PC-9 (cell line): ENCODE measurements at regions not wholly inside any gene's neighbourhood (a gene's known extent, or its start where the extent isn't known, plus 50 kb on each side); places are given as distances from the start of the nearest gene placed in this dataset.

Experiments used
- BruUV-seq: library from RNA; stranded (reverse); fragments of 400-500 nt; replicated peaks from 2 replicates; lab custom pipeline; 2021; lab: Mats Ljungman, UMichigan
- CTCF ChIA-PET: fragments of 300-600 bp; sonication (Branson Sonifier 250); formaldehyde crosslinking; loops from one replicate; lab custom pipeline; 2022; ENCODE audit warnings: antibody characterized with exemption; lab: Charles Lee
- POLR2A ChIA-PET: fragments of 300-600 bp; sonication (Branson Sonifier 250); formaldehyde crosslinking; loops from one replicate; lab custom pipeline; 2022; ENCODE audit warnings: antibody characterized with exemption; ENCODE audit not compliant: unreplicated experiment; lab: Charles Lee
- DNase-seq, 2 experiments: peaks; one replicate each; pipeline versions ENCODE4 v3.0.0 to v3.0.0-alpha.2; 2015 to 2022; ENCODE audit warnings: mixed read lengths in 1 of 2
- H2AFZ ChIP-seq: fragments of 200-600 bp; sonication (generic); 2 replicates; pipeline ENCODE4 v1.8.1; 2017; ENCODE audit warnings: antibody characterized with exemption
- H3F3A ChIP-seq: fragments of 200-600 bp; sonication (generic); 2 replicates; pipeline ENCODE4 v1.8.1; 2017; ENCODE audit warnings: antibody characterized with exemption, mild to moderate bottlenecking, low read depth; ENCODE audit not compliant: insufficient read depth
- H3K27ac ChIP-seq: fragments of 200-600 bp; sonication (generic); 2 replicates; pipeline ENCODE4 v1.6.1; 2016; ENCODE audit warnings: mixed run types
- H3K27me3 ChIP-seq: fragments of 200-600 bp; sonication (generic); 2 replicates; pipeline ENCODE4 v1.6.1; 2016; ENCODE audit warnings: low read depth, mixed run types; ENCODE audit not compliant: insufficient read depth
- H3K36me3 ChIP-seq: fragments of 200-600 bp; sonication (generic); 2 replicates; pipeline ENCODE4 v1.6.1; 2016; ENCODE audit warnings: low read depth, mixed run types
- H3K4me1 ChIP-seq: fragments of 200-600 bp; sonication (generic); replicated peaks from 2 replicates; pipeline ENCODE4 v1.6.1; 2016; ENCODE audit warnings: mixed run types; ENCODE audit not compliant: insufficient read depth
- H3K4me2 ChIP-seq: fragments of 200-600 bp; sonication (generic); 2 replicates; pipeline ENCODE4 v1.6.1; 2017; ENCODE audit warnings: mixed run types
- H3K4me3 ChIP-seq: fragments of 200-600 bp; sonication (generic); 2 replicates; pipeline ENCODE4 v1.6.1; 2016; ENCODE audit warnings: mixed run types
- H3K79me2 ChIP-seq: fragments of 200-600 bp; sonication (generic); 2 replicates; pipeline ENCODE4 v1.6.1; 2017; ENCODE audit warnings: low read depth, mixed run types
- H3K9me2 ChIP-seq: fragments of 200-600 bp; sonication (generic); 2 replicates; pipeline ENCODE4 v1.8.1; 2017; ENCODE audit warnings: mild to moderate bottlenecking; ENCODE audit not compliant: insufficient read depth
- H3K9me3 ChIP-seq: fragments of 200-600 bp; sonication (generic); 2 replicates; pipeline ENCODE4 v1.8.1; 2016; ENCODE audit warnings: low read depth; ENCODE audit not compliant: insufficient read depth
- H4K20me1 ChIP-seq: fragments of 200-600 bp; sonication (generic); 2 replicates; pipeline ENCODE4 v1.8.1; 2017; ENCODE audit not compliant: insufficient read depth
- EZH2 ChIP-seq: fragments of 200-600 bp; sonication (generic); IDR thresholded peaks from 2 replicates; pipeline ENCODE4 v1.8.0; 2017; ENCODE audit warnings: antibody characterized with exemption, low read depth
- intact Hi-C: fragments of 100-400 bp; cut with micrococcal nuclease; formaldehyde crosslinking; loops from one replicate; pipeline ENCODE4 v1.10.0; 2022; ENCODE audit not compliant: unreplicated experiment
- TF ChIP-seq, protein P1 (sequence below): fragments of 200-600 bp; sonication (generic); conservative IDR thresholded peaks from 2 replicates; pipeline ENCODE4 v1.6.1; 2017; ENCODE audit warnings: mixed run types, antibody characterized with exemption, mild to moderate bottlenecking, moderate library complexity

- CTCF ChIA-PET = no interaction called here
Observed at GRCh38 chr6:119521251-119521650, 171.7 kb upstream of the MAN1A1 start.

DNA sequence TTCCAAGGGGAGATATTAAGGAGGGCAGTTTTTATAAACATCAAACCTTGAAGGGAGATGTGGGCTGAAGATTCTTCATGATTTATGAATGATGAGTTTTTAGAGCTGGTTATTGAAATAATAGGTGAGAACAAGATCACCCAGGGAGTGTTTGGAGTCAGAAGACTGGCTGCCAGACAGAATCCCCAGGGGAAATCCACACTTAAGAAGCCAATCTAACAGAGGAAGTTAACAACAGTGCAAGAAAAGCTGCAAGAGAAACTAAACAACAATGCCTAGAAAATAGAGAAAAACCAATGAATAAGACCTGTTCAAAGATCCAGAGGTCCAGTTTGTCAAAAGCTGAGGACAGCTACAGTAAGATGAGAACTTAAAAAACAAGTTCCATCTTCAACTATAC, 167.9 kb upstream of the MAN1A1 start:
- H3K27me3 ChIP-seq = no peaks in the 10 kb centered on the region
- no peak for DNase-seq
- BruUV-seq = no TSS peak
- H3K27ac ChIP-seq = no peak overlapping the region
- H3K4me2 ChIP-seq = no peak overlapping the region
- no peaks in the 10 kb centered on the region for H3K36me3 ChIP-seq
- CTCF ChIA-PET = no interaction called here
- no peak overlapping the region for H2AFZ ChIP-seq
- no peaks in the 10 kb centered on the region for H3F3A ChIP-seq
- no peaks in the 10 kb centered on the region for H4K20me1 ChIP-seq
- POLR2A ChIA-PET = no interaction called here
- H3K79me2 ChIP-seq = no peaks in the 10 kb centered on the region
- no peaks in the 10 kb centered on the region; the same call in 1 of the 2 replicates for H3K9me2 ChIP-seq
- no peak overlapping the region for H3K4me3 ChIP-seq
- TF ChIP-seq, protein P1, sequence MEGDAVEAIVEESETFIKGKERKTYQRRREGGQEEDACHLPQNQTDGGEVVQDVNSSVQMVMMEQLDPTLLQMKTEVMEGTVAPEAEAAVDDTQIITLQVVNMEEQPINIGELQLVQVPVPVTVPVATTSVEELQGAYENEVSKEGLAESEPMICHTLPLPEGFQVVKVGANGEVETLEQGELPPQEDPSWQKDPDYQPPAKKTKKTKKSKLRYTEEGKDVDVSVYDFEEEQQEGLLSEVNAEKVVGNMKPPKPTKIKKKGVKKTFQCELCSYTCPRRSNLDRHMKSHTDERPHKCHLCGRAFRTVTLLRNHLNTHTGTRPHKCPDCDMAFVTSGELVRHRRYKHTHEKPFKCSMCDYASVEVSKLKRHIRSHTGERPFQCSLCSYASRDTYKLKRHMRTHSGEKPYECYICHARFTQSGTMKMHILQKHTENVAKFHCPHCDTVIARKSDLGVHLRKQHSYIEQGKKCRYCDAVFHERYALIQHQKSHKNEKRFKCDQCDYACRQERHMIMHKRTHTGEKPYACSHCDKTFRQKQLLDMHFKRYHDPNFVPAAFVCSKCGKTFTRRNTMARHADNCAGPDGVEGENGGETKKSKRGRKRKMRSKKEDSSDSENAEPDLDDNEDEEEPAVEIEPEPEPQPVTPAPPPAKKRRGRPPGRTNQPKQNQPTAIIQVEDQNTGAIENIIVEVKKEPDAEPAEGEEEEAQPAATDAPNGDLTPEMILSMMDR = no peak
- TF ChIP-seq EZH2 = no peak
- no peaks in the 10 kb centered on the region for H3K9me3 ChIP-seq
- no peaks in the 10 kb centered on the region for H3K4me1 ChIP-seq
- intact Hi-C loops = no loop called here

More at GRCh38 chr6:119521251-119521650, 171.7 kb upstream of the MAN1A1 start:
- DNase-seq = no peak
- POLR2A ChIA-PET = interaction anchor here (0.7 kb wide), 1 partner anchor 64 kb away, joined by 7 read pairs; no protein-coding TSS in a partner anchor
- Histone ChIP-seq H3K9me2 (no peaks in the 10 kb centered on the region), H3K4me3 (no peak overlapping the region), H2AFZ (no peak overlapping the region), H3K79me2 (no peaks in the 10 kb centered on the region), H3K4me2 (no peak overlapping the region), H3K4me1 (no peaks in the 10 kb centered on the region), H3K27ac (no peak overlapping the region), H3K27me3 (no peaks in the 10 kb centered on the region), H4K20me1 (no peaks in the 10 kb centered on the region), H3K9me3 (no peaks in the 10 kb centered on the region), H3K36me3 (no peaks in the 10 kb centered on the region), H3F3A (no peaks in the 10 kb centered on the region)
- TF ChIP-seq EZH2 = no peak
- TF ChIP-seq, protein P1 = no peak
- intact Hi-C loops = loop anchor here (5.0 kb wide), 1 partner anchor 609 kb away; no protein-coding TSS in a partner anchor
- BruUV-seq = no TSS peak

DNA sequence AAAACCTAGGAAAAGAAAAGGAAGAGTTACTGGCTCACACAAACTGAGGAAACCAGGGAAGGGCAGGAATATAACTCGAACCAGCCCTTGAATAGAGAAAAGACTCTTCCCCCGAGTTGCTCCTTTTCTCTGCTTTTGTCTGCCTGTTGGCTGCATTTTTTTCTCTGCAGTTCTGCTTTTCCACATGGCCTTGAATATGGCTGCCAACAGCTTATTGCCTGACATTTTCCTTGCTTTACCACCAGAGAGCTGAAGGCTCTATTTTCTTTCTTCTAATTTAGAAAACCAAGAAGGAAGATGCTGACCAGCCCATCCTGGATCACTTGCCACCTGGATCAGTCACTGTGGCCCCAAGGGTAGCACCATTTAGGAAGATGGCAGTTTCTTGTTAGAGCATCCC, 164.8 kb upstream of the MAN1A1 start:
- POLR2A ChIA-PET = no interaction called here
- no TSS peak for BruUV-seq
- TF ChIP-seq, protein P1 = no peak
- no peak for TF ChIP-seq EZH2
- no peak overlapping the region for H3K4me3 ChIP-seq
- no peak overlapping the region for H3K27ac ChIP-seq
- H3K27me3 ChIP-seq = no peaks in the 10 kb centered on the region
- no peaks in the 10 kb centered on the region for H3K4me1 ChIP-seq
- no peak overlapping the region for H3K4me2 ChIP-seq
- H3F3A ChIP-seq = no peaks in the 10 kb centered on the region
- no peaks in the 10 kb centered on the region for H3K9me3 ChIP-seq
- intact Hi-C loops = no loop called here
- no peak overlapping the region for H2AFZ ChIP-seq
- no peaks in the 10 kb centered on the region for H3K79me2 ChIP-seq
- H3K9me2 ChIP-seq = no peaks in the 10 kb centered on the region; the same call in 1 of the 2 replicates
- no peaks in the 10 kb centered on the region for H3K36me3 ChIP-seq
- CTCF ChIA-PET = no interaction called here
- no peaks in the 10 kb centered on the region for H4K20me1 ChIP-seq
- no peak for DNase-seq
